HG03442 (cell line): ENCODE measurements at regions not wholly inside any gene's neighbourhood (a gene's known extent, or its start where the extent isn't known, plus 50 kb on each side); places are given as distances from the start of the nearest gene placed in this dataset.

Experiments
- ATAC-seq: cut with Tn5 transposase; IDR thresholded peaks from one replicate; pipeline ENCODE4 v1.9.1; 2021; ENCODE audit warnings: mild to moderate bottlenecking, moderate library complexity; ENCODE audit not compliant: unreplicated experiment

- ATAC-seq, result no peak
Observed at GRCh38 chr2:15701341-15701907, 109.8 kb downstream of the DDX1 start.

- no peak for ATAC-seq
Observed at GRCh38 chr2:15701991-15702390, 110.3 kb downstream of the DDX1 start.

- no peak for ATAC-seq
Observed at GRCh38 chr2:15702452-15702851, 110.8 kb downstream of the DDX1 start.

GRCh38 chr2:15703365-15703869 is 111.7 kb downstream of the DDX1 start:
- ATAC-seq, result no peak

- no peak for ATAC-seq
Observed at GRCh38 chr2:15704086-15704787, 112.6 kb downstream of the DDX1 start.

GRCh38 chr2:15704788-15705115 is 113.1 kb downstream of the DDX1 start:
- ATAC-seq, result no peak

GRCh38 chr2:15705310-15705709 is 113.6 kb downstream of the DDX1 start:
- ATAC-seq, result no peak

GRCh38 chr2:15705839-15706386 is 114.2 kb downstream of the DDX1 start:
- ATAC-seq, result no peak

GRCh38 chr2:15706424-15706823 is 114.8 kb downstream of the DDX1 start:
- no peak for ATAC-seq

GRCh38 chr2:15706986-15707632 is 115.4 kb downstream of the DDX1 start:
- no peak for ATAC-seq

- ATAC-seq, result no peak
Observed at GRCh38 chr2:15708161-15708560, 116.5 kb downstream of the DDX1 start.

GRCh38 chr2:15708865-15709820 is 117.5 kb downstream of the DDX1 start:
- no peak for ATAC-seq

- ATAC-seq, result no peak
Observed at GRCh38 chr2:15711126-15711860, 119.6 kb downstream of the DDX1 start.

- ATAC-seq, result no peak
Observed at GRCh38 chr2:15712551-15713342, 121.1 kb downstream of the DDX1 start.

- ATAC-seq, result no peak
Observed at GRCh38 chr2:15713475-15713874, 121.8 kb downstream of the DDX1 start.

GRCh38 chr2:15714002-15714401 is 122.3 kb downstream of the DDX1 start:
- no peak for ATAC-seq

GRCh38 chr2:15714609-15715008 is 122.9 kb downstream of the DDX1 start:
- ATAC-seq, result no peak

GRCh38 chr2:15715596-15715995 is 123.9 kb downstream of the DDX1 start:
- ATAC-seq, result no peak
